ENCODE measurements at regions not wholly inside any gene's neighbourhood (a gene's known extent, or its start where the extent isn't known, plus 50 kb on each side); places are given as distances from the start of the nearest gene placed in this dataset.
A peak's percentile ranks its signal among the peaks of the same experiment; 100 is the strongest.

DNA sequence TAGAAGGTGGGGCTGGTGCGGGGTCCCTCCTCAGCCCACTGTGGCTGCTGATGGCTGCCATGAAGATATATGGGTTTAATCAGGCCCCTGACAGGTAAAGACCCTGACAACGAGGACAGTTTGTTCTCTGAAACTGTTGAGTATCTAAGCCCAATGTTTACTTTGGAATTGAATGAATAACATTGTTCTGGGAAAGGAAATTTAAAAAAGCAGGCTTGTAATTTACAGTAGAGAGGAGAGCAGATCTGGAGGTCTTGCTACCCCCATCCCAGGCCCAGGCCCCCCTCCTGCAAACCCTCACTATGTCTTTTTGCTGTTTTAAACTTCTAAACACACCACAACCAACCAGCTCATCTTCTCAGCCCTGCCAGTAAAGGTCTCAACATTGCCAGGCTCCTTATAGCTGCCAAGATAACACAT is 171.3 kb downstream of the CDC5L start (continued):
- TF ChIP-seq, protein P1, sequence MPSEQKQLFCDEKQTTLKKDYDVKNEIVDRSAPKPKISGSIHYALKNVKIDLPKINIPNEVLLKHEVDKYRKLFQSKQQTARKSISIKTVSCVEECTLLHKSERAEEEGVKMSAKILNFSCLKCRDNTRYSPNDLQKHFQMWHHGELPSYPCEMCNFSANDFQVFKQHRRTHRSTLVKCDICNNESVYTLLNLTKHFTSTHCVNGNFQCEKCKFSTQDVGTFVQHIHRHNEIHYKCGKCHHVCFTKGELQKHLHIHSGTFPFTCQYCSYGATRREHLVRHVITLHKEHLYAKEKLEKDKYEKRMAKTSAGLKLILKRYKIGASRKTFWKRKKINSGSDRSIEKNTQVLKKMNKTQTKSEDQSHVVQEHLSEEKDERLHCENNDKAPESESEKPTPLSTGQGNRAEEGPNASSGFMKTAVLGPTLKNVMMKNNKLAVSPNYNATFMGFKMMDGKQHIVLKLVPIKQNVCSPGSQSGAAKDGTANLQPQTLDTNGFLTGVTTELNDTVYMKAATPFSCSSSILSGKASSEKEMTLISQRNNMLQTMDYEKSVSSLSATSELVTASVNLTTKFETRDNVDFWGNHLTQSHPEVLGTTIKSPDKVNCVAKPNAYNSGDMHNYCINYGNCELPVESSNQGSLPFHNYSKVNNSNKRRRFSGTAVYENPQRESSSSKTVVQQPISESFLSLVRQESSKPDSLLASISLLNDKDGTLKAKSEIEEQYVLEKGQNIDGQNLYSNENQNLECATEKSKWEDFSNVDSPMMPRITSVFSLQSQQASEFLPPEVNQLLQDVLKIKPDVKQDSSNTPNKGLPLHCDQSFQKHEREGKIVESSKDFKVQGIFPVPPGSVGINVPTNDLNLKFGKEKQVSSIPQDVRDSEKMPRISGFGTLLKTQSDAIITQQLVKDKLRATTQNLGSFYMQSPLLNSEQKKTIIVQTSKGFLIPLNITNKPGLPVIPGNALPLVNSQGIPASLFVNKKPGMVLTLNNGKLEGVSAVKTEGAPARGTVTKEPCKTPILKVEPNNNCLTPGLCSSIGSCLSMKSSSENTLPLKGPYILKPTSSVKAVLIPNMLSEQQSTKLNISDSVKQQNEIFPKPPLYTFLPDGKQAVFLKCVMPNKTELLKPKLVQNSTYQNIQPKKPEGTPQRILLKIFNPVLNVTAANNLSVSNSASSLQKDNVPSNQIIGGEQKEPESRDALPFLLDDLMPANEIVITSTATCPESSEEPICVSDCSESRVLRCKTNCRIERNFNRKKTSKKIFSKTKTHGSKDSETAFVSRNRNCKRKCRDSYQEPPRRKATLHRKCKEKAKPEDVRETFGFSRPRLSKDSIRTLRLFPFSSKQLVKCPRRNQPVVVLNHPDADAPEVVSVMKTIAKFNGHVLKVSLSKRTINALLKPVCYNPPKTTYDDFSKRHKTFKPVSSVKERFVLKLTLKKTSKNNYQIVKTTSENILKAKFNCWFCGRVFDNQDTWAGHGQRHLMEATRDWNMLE (tag by site-specific recombination; conservative IDR thresholded peaks at IDR 0.05; ENCODE audit: low read depth), result no peak

DNA sequence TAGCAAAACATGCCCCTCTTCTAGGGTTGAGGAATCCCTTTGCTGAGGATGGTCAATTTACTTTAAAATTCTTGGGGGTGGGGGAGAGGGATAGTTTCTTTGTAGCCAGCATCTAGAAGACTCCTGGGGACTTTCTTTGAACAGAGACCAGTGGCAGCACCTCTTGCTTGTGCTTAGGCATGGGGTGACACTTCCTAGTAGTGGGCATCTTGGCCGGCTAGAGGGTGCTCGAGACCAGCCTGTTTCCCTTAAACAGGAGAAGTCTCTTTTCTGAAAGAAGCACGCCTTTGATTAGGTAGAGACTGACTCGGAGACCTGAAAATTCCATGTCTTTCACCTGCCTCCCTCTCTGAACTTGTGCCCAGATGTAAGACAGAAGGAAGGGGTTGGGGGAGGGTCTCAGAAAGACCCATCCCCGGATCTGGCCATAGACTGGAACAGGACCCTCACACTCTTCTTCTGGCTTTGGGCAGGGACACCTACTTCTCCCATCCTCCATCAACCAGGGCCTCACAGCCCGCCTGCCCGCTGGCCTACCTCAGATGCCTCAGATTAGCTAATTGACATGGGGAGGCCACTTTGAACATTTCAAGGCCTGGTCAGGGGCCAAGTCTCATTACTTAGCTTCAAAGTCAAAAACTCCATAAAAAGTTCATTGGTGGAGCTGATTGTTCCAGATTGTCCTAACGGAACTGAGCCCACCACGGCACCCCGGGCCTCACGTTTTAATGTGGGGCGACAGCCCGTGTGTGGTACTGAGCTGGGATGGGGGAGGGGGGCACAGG is 172.2 kb downstream of the CDC5L start:
- POLR2A ChIA-PET, result no interaction called here
- CTCF ChIA-PET, result interaction anchor here (0.7 kb wide), 1 partner anchor 22 kb away, joined by 3 read pairs; no protein-coding TSS in a partner anchor
- H3K4me1 ChIP-seq (ENCODE audit: control insufficient read depth, insufficient read depth, low read length), result peaks cover 17% of the 10 kb centered on the region
- H3K4me3 ChIP-seq (ENCODE audit: low read depth, low read length), result no peak overlapping the region
- no peaks in the 10 kb centered on the region for H3K9me3 ChIP-seq (ENCODE audit: control insufficient read depth, insufficient read depth, low read depth, low read length)
- no peaks in the 10 kb centered on the region for H3K36me3 ChIP-seq (ENCODE audit: control insufficient read depth in 2 of 2, insufficient read depth in 1 of 2, low read length in 2 of 2)
- no peak overlapping the region for H3K27ac ChIP-seq (ENCODE audit: extremely low read depth, low read depth, low read length)
- TF ChIP-seq FEZF1 (tag by site-specific recombination; IDR thresholded peaks at IDR 0.05) (peak; percentile 88), ZIC2 (tag by site-specific recombination; IDR thresholded peaks at IDR 0.05) (peak; percentile 53), ZNF341 (tag by site-specific recombination; IDR thresholded peaks at IDR 0.05; ENCODE audit: low read depth) (no peak), ZNF501 (tag by site-specific recombination; IDR thresholded peaks at IDR 0.05) (no peak), ZNF548 (tag by site-specific recombination; IDR thresholded peaks at IDR 0.05) (no peak), ZNF571 (tag by site-specific recombination; IDR thresholded peaks at IDR 0.05) (no peak), GLIS1 (tag by site-specific recombination; IDR thresholded peaks at IDR 0.05) (peak; percentile 65), ZNF335 (tag by site-specific recombination; conservative IDR thresholded peaks at IDR 0.05) (peak; percentile 65), ZFP3 (tag by site-specific recombination; IDR thresholded peaks at IDR 0.05; ENCODE audit: low read depth) (no peak), ZNF140 (tag by site-specific recombination; IDR thresholded peaks at IDR 0.05) (no peak), ZNF146 (tag by site-specific recombination; IDR thresholded peaks at IDR 0.05) (no peak), ZNF184 (tag by site-specific recombination; IDR thresholded peaks at IDR 0.05) (no peak), ZNF248 (tag by site-specific recombination; IDR thresholded peaks at IDR 0.05) (no peak), ZNF423 (tag by site-specific recombination; IDR thresholded peaks at IDR 0.05) (no peak), ZNF792 (tag by site-specific recombination; IDR thresholded peaks at IDR 0.05) (no peak)
- TF ChIP-seq, protein P2, sequence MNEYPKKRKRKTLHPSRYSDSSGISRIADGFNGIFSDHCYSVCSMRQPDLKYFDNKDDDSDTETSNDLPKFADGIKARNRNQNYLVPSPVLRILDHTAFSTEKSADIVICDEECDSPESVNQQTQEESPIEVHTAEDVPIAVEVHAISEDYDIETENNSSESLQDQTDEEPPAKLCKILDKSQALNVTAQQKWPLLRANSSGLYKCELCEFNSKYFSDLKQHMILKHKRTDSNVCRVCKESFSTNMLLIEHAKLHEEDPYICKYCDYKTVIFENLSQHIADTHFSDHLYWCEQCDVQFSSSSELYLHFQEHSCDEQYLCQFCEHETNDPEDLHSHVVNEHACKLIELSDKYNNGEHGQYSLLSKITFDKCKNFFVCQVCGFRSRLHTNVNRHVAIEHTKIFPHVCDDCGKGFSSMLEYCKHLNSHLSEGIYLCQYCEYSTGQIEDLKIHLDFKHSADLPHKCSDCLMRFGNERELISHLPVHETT (tag by site-specific recombination; IDR thresholded peaks at IDR 0.05), result no peak
- TF ChIP-seq, protein P3, sequence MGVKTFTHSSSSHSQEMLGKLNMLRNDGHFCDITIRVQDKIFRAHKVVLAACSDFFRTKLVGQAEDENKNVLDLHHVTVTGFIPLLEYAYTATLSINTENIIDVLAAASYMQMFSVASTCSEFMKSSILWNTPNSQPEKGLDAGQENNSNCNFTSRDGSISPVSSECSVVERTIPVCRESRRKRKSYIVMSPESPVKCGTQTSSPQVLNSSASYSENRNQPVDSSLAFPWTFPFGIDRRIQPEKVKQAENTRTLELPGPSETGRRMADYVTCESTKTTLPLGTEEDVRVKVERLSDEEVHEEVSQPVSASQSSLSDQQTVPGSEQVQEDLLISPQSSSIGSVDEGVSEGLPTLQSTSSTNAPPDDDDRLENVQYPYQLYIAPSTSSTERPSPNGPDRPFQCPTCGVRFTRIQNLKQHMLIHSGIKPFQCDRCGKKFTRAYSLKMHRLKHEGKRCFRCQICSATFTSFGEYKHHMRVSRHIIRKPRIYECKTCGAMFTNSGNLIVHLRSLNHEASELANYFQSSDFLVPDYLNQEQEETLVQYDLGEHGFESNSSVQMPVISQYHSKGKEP (tag by site-specific recombination; IDR thresholded peaks at IDR 0.05), result 0 out of 2 replicates have a peak, but pooled peaks have one; percentile 11
- TF ChIP-seq, protein P4, sequence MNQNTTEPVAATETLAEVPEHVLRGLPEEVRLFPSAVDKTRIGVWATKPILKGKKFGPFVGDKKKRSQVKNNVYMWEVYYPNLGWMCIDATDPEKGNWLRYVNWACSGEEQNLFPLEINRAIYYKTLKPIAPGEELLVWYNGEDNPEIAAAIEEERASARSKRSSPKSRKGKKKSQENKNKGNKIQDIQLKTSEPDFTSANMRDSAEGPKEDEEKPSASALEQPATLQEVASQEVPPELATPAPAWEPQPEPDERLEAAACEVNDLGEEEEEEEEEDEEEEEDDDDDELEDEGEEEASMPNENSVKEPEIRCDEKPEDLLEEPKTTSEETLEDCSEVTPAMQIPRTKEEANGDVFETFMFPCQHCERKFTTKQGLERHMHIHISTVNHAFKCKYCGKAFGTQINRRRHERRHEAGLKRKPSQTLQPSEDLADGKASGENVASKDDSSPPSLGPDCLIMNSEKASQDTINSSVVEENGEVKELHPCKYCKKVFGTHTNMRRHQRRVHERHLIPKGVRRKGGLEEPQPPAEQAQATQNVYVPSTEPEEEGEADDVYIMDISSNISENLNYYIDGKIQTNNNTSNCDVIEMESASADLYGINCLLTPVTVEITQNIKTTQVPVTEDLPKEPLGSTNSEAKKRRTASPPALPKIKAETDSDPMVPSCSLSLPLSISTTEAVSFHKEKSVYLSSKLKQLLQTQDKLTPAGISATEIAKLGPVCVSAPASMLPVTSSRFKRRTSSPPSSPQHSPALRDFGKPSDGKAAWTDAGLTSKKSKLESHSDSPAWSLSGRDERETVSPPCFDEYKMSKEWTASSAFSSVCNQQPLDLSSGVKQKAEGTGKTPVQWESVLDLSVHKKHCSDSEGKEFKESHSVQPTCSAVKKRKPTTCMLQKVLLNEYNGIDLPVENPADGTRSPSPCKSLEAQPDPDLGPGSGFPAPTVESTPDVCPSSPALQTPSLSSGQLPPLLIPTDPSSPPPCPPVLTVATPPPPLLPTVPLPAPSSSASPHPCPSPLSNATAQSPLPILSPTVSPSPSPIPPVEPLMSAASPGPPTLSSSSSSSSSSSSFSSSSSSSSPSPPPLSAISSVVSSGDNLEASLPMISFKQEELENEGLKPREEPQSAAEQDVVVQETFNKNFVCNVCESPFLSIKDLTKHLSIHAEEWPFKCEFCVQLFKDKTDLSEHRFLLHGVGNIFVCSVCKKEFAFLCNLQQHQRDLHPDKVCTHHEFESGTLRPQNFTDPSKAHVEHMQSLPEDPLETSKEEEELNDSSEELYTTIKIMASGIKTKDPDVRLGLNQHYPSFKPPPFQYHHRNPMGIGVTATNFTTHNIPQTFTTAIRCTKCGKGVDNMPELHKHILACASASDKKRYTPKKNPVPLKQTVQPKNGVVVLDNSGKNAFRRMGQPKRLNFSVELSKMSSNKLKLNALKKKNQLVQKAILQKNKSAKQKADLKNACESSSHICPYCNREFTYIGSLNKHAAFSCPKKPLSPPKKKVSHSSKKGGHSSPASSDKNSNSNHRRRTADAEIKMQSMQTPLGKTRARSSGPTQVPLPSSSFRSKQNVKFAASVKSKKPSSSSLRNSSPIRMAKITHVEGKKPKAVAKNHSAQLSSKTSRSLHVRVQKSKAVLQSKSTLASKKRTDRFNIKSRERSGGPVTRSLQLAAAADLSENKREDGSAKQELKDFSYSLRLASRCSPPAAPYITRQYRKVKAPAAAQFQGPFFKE (tag by site-specific recombination; IDR thresholded peaks at IDR 0.05; ENCODE audit: borderline replicate concordance), result no peak
